ENCODE measurements at regions not wholly inside any gene's neighbourhood (a gene's known extent, or its start where the extent isn't known, plus 50 kb on each side); places are given as distances from the start of the nearest gene placed in this dataset.
"Not testable (repeated sequence)": the region's sequence is repeated elsewhere in the genome, so short reads cannot be mapped to it uniquely, and the experiment has no call there.

GRCh38 chr5:106401561-106401960, 1269.2 kb downstream of the EFNA5 start:
- DNase-seq = no peak

DNA sequence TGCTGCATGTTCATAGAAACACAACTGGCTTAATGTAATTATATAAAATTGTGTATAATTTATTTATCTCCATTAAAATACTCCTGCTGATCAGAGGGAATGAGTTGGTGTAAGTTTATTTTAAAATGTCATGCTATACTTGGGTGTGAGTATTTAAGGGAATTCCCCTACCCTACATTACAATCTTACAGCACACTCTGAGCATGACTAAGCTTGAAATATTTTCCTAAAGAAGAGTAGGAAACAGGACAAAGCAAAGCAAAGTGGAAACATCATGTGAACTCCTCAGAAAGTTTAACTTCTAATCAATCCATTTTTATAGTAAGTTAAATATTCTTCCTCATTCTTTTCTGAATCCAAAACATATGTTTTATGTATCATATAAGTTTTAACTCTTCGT, 1271.3 kb downstream of the EFNA5 start:
- no peak for DNase-seq

DNA sequence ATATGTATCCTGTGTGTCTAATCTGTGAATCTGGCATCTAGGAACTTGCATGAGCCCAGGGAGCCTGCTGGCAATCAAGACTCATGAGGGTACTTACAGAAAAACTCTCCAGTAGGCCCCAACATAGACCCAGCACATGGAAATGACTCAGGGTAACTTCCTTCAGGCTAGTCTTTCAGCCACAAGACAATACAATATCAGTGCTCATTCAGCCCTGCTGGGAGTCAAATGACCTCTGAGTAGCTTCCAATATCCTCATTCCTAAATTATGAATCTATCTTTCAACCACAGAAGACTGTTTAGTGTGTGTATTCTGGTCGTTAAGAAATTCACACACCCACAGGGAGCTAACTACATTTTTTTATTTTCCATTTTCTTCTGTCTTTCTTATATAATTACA, 1273.0 kb downstream of the EFNA5 start:
- DNase-seq = no peak

- no peak for DNase-seq
These were observed 1277.5 kb downstream of the EFNA5 start for GRCh38 chr5:106393276-106393675.

- DNase-seq = no peak
These were observed 1278.0 kb downstream of the EFNA5 start for GRCh38 chr5:106392766-106393165.

- not testable (repeated sequence) for DNase-seq
These were observed 1283.0 kb downstream of the EFNA5 start for GRCh38 chr5:106387767-106388166.

- no peak for DNase-seq
These were observed 1284.5 kb downstream of the EFNA5 start for GRCh38 chr5:106386287-106386686.

DNA sequence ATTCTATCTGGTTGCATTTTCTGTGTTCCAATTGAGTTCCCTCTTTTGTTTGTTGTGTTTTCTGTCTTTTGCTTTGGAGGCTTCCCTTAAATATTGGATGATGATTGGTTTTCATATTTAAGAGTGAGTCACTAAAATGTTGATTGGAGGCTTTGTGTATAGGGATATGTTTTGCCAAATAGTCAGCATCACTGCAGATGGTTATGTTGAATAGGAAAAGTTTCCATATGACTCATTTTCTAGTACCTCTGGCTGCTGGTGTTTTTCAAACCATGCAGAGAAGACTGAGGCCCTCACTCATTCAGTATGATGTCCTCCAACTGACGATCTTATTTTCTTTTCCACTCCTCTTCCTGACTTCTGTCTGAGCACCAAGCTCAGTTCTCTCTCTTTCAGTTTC, 1290.0 kb downstream of the EFNA5 start:
- DNase-seq = no peak

- DNase-seq = no peak
These were observed 1294.2 kb downstream of the EFNA5 start for GRCh38 chr5:106376522-106376921.

DNA sequence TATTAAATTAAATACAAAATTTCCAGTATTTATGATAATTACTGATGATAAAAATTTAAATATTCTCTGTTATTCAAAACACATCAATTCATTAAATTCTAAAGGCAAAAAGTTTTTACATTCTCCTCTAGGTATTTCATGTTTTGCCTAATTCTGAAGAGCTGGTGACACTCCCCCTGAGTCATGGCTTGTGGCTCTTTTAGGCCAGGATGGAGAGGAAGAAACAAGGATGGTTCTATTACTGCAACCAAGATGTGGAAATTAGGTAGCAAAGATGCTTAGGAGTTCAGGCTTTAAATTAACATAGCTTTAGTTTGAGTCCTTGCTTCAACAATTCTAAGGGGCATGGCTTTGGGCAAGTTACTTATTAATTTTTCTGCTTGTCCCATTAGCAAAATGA, 1295.8 kb downstream of the EFNA5 start:
- DNase-seq = no peak

GRCh38 chr5:106368021-106368420, 1302.7 kb downstream of the EFNA5 start:
- DNase-seq = no peak

GRCh38 chr5:106367281-106367680, 1303.5 kb downstream of the EFNA5 start:
- no peak for DNase-seq

- DNase-seq = no peak
These were observed 1307.2 kb downstream of the EFNA5 start for GRCh38 chr5:106363578-106363977.

DNA sequence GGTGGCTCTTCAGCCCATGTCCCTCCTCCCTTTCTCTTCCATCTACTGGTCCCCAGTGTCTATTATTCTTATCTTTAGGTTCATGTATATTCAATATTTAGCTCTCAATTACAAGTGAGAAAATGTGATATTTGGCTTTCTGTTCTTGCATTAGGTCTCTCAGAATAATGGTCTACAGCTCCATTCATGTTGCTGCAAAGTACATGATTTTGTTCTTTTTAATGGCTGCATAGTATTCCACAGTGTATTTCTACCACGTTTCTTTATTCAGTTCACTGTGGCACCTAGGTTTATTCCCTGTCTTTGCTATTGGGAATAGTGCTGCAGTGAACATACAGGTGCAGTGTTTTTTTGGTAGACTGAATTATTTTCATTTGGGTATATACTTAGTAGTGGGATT, 1308.8 kb downstream of the EFNA5 start:
- no peak for DNase-seq

DNA sequence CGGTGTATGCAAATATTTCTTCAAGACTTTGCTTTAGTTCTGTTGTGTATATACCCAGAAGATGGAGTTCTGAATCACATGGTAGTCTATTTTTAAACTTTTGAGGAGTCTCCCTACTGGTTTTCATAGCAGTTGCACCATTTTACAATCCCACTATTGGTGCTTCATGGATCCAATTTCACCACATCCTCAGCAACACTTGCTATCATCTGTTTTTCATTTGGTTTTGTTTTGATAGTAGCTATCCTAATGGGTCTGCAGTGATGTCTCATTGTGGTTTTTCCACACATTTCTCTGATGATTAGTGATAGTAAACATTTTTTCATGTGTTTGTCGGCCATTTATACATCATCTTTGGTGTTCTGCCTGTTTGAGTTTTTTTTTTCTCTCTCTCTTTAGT, 1339.3 kb downstream of the EFNA5 start:
- no peak for DNase-seq

DNA sequence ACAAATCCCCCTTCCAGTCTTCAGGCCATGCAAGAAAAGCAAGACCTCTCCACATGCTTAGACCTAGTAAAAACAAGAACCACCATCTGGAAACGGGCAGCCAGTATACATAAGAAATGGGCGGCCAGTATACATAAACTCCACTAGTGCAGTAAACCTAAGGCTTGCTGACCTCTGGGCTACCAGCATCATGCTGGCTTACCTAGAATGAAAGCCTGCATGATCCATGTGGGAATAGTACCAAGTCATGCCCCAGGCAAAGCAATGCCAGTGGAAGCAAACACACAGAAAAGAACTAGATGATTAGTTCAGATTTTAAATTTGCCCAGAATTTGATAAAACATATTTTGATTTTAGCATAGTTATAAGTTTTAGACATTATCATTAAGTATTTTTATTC, 1346.4 kb downstream of the EFNA5 start:
- DNase-seq = no peak

DNA sequence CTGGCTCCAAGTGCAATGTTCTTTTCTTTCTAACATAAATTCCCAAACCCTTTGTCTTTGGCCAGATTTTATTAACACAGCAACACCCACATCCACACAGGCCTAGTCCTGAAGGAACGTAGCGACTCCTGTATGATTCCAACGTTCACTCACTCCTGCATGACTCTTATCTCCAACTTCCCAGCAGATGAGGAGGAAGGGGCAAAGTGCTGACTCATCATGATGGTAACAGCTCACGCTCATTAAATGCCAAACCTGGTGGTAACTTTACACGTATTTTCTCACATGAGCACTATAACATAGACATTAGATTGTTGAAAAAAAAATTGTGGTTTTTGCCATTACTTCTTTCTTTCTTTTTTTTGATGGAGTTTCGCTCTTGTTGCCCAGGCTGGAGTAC, 1349.5 kb downstream of the EFNA5 start:
- DNase-seq = no peak

DNA sequence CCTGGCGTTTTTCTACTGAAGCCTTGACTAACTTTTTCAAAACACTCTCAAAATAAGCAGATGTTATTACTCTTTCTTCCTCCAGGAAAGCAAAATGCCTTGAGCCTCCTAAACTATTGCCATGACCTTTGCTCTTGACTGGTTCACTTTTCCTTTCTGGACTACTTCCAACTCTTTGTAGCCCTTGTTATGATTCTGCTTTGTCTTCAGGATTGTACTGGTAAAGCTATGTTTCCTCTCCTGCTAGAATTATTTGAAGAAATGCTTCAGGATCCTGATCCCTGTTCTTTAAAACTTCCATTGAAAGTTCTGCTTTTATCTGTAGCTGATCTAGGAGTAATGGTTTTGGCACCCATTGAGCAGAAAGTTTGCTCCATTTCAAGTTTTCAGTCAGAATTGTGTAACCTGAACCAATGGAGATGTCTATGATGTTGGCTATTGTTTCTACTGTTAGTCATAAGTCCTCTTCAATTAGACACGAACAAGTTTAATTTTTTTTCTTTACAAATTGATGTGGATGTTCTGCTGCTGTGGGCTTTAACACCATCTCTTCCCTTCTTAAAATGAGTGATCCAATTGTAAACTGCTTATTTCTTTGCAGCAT, 1356.4 kb downstream of the EFNA5 start:
- no peak for DNase-seq

DNA sequence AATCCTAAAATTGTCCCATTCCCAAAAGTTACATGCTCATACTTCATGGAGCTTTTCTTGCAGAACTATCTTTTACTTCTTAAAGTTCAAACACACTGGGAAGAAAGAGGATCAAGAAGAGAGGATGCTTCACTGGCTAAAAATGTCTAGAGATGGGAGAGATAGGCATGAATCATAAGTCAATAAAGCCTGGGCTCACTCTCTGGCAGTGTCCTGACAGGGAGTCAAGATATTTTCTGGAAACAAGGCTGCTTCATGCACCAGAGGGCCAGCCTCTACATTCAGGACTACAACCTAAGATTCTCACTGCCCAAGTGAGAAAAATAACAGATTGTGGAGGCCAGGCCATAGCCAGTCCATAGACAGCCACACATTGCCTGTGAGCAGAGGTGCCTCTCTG, 1358.4 kb downstream of the EFNA5 start:
- no peak for DNase-seq

- DNase-seq = no peak
These were observed 1359.4 kb downstream of the EFNA5 start for GRCh38 chr5:106311230-106311915.

- DNase-seq = no peak
These were observed 1363.5 kb downstream of the EFNA5 start for GRCh38 chr5:106307265-106307664.

DNA sequence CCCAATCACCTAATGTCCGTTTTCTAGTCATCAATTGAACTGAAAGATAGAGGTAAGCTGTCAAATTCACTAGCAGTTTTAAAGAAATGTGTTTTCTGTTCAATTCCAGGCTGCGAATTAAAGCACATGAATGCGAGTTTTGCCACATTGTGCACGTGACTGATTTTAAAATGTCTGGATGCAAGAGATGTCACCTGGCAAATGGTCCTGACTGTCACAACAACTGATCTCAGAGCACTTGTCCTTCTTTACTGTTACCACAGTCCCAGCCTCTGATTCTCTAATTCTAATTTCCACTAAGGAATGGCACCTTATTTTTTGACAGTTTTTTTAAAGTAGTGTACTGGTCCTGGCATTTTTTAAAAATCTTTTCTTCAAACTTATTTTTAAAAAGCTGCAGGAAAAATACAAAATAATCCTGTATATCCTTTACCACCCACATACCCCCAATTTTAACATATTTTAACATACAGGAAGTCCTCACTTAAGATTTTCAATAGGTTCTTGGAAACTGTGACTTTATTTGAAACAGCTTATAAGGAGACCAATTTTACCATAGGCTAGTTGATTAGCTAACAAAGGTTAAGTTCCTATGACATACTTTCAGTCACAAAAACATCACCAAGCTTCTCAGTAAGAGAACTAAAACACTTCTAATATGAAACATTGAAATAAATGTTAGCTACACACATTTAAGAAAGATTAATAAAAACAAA, 1364.3 kb downstream of the EFNA5 start:
- DNase-seq = no peak

DNA sequence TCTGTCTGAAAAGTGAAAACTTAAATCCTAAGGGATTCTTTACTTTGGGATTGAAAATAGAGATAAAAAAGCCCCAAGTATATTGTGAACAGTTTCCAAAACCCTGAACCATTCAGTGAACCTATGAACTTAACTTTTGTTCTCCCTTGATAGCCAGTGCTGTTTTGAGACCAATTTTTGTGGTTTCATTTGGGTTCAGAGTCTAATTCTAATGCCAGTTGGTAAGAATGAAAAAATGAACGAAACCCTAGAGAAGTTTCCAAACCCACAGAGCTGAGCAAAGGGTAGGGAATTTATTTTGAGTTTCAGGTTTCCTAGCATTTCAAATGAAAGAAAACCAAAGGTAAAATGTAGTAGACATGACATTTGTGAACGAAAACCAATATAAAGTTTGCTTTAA, 1366.8 kb downstream of the EFNA5 start:
- DNase-seq = no peak

- DNase-seq = no peak
These were observed 1378.1 kb downstream of the EFNA5 start for GRCh38 chr5:106292654-106293053.

Data from CD4-positive, alpha-beta T cell treated with Interferon alpha-2 for 1 hour (primary cell).